ENCODE measurements at regions not wholly inside any gene's neighbourhood (a gene's known extent, or its start where the extent isn't known, plus 50 kb on each side); places are given as distances from the start of the nearest gene placed in this dataset.

DNA sequence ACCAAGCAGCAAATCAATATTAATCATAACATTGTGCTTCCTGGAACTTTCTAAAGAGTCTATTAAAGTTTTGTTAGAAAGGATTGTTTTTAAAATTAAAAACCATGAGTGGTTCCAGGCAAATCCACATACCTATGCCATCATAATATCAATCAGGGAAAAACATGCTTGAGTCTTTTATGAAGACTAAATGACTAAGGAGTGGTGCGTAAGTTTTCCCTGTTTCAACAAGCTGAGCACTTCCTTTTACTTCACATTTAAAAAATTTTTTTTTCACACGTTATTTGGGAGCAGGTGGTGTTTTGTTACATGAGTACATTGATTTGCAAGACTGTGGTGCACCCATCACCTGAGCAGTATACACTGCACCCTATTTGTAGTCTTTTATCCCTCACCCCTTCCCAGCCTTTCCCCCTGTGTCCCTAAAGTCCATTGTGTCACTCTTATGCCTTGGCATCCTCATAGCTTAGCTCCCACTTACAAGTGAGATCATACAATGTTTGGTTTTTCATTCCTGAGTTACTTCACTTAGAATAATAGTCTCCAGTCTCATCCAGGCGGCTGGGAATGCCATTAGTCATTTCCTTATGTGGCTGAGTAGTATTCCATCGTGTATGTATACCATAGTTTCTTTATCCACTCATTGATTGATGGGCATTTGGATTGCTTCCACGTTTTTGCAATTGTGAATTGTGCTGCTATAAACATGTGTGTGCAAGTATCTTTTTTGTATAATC is 1190.3 kb upstream of the RAG2 start:
- Histone ChIP-seq H3K36me3 (ENCODE audit: insufficient read depth in 1 of 2, low read depth in 1 of 2) (no peaks in the 10 kb centered on the region), H3K9me3 (peaks cover 7% of the 10 kb centered on the region), H3K4me3 (no peak overlapping the region), H3K27me3 (ENCODE audit: insufficient read depth in 3 of 3, low read length in 2 of 3) (no peaks in the 10 kb centered on the region), H3K4me1 (no peaks in the 10 kb centered on the region), H3K27ac (no peak overlapping the region)
- WGBS, 3 donors: 50 to 57% (median 51%) methylated on average over 5 of the region's 5 CpGs
- ATAC-seq (no peak), DNase-seq (no peak)
- intact Hi-C loops (cut with DNase I): no loop called here
- TF ChIP-seq, protein P1, sequence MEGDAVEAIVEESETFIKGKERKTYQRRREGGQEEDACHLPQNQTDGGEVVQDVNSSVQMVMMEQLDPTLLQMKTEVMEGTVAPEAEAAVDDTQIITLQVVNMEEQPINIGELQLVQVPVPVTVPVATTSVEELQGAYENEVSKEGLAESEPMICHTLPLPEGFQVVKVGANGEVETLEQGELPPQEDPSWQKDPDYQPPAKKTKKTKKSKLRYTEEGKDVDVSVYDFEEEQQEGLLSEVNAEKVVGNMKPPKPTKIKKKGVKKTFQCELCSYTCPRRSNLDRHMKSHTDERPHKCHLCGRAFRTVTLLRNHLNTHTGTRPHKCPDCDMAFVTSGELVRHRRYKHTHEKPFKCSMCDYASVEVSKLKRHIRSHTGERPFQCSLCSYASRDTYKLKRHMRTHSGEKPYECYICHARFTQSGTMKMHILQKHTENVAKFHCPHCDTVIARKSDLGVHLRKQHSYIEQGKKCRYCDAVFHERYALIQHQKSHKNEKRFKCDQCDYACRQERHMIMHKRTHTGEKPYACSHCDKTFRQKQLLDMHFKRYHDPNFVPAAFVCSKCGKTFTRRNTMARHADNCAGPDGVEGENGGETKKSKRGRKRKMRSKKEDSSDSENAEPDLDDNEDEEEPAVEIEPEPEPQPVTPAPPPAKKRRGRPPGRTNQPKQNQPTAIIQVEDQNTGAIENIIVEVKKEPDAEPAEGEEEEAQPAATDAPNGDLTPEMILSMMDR (IDR thresholded peaks at IDR 0.05): no peak

DNA sequence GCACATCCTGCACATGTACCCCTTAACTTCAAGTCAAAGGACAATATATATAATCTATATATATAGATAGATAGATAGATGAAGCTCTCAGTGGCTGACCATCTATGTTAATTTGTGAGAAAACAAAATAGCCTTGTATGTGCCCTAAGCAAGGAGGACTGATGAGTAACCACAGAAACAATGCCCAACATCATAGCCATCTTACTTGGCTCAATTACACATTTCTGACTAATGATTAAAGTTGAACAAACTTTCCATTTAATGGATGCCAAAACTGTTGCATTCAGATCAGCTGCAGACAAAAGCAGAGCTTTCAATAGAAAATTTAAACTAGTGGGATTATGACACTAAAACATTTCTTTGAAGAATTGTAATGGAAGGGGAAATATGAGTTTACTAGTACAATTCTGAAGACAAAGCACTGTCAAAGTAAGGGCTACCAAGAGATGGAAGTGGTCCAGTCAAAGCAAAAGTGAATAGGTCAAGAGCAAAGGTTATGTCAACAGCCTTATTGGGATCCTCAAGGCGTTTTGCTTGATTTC is 1188.2 kb upstream of the RAG2 start:
- H3K4me3 ChIP-seq: no peak overlapping the region
- TF ChIP-seq, protein P1 (IDR thresholded peaks at IDR 0.05): no peak
- H3K4me1 ChIP-seq: no peaks in the 10 kb centered on the region
- peaks cover 7% of the 10 kb centered on the region for H3K9me3 ChIP-seq
- DNase-seq (no peak), ATAC-seq (no peak)
- intact Hi-C loops (cut with DNase I): no loop called here
- no peak overlapping the region for H3K27ac ChIP-seq
- no peaks in the 10 kb centered on the region for H3K36me3 ChIP-seq (ENCODE audit: insufficient read depth in 1 of 2, low read depth in 1 of 2)
- WGBS, 3 donors: 13 to 38% (median 13%) methylated on average over 1 of the region's 1 CpG
- no peaks in the 10 kb centered on the region for H3K27me3 ChIP-seq (ENCODE audit: insufficient read depth in 3 of 3, low read length in 2 of 3)

DNA sequence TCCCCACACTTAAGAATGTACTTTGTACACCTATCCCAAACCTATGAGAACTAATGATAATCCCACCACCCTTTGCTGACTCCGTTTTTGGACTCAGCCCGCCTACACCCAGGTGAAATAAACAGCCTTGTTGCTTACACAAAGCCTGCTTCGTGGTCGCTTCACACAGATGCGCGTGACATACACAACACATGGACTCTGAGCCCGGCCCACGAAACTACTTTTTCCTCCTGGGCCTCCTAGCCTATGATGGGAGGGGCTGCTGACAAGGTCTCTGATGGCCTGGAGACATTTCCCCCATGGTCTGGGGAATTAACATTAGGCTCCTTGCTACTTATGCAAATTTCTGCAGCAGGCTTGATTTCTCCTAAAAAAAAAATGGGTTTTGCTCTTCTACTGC is 1176.4 kb upstream of the RAG2 start:
- TF ChIP-seq, protein P1 (IDR thresholded peaks at IDR 0.05): no peak

DNA sequence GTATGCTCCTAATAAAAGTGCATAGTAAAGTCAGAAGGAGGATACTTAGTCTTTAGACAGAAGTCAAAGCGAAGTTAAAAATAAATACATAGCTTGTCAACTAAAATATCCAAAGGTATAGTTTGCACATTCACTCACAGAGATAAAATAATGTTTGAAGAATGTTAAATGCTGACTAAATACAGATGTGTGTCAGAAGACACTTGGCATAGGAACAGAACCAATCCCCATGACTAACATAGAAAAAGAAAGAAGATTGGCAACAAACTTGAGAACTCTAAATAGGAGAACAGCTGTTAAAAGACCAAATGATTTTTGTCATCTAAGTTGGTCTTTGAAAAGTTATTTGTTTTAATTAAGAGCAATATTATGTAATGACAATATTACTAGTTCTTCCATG is 1172.1 kb upstream of the RAG2 start:
- intact Hi-C loops (cut with DNase I): no loop called here
- 56 to 69% (median 57%) methylated on average over 1 of the region's 1 CpG for WGBS, 3 donors
- Histone ChIP-seq H3K36me3 (ENCODE audit: insufficient read depth in 1 of 2, low read depth in 1 of 2) (no peaks in the 10 kb centered on the region), H3K9me3 (no peaks in the 10 kb centered on the region), H3K27ac (no peak overlapping the region), H3K27me3 (ENCODE audit: insufficient read depth in 3 of 3, low read length in 2 of 3) (no peaks in the 10 kb centered on the region), H3K4me1 (no peaks in the 10 kb centered on the region), H3K4me3 (no peak overlapping the region)
- TF ChIP-seq, protein P1 (IDR thresholded peaks at IDR 0.05): no peak
- DNase-seq (no peak), ATAC-seq (no peak)

More for the DNA sequence above, 1176.4 kb upstream of the RAG2 start:
- no peak overlapping the region for H3K27ac ChIP-seq
- no peak for DNase-seq
- intact Hi-C loops (cut with DNase I): no loop called here
- 87 to 93% (median 92%) methylated on average over 8 of the region's 8 CpGs for WGBS, 3 donors
- no peak for ATAC-seq
- no peaks in the 10 kb centered on the region for H3K36me3 ChIP-seq (ENCODE audit: insufficient read depth in 1 of 2, low read depth in 1 of 2)
- H3K4me1 ChIP-seq: no peaks in the 10 kb centered on the region
- no peaks in the 10 kb centered on the region for H3K9me3 ChIP-seq
- H3K4me3 ChIP-seq: no peak overlapping the region
- H3K27me3 ChIP-seq (ENCODE audit: insufficient read depth in 3 of 3, low read length in 2 of 3): no peaks in the 10 kb centered on the region

Measured in psoas muscle (tissue), 7 donors.